GM23338 (cell line): ENCODE measurements at regions not wholly inside any gene's neighbourhood (a gene's known extent, or its start where the extent isn't known, plus 50 kb on each side); places are given as distances from the start of the nearest gene placed in this dataset.

Experiments
- ATAC-seq: fragments of 200-7000 bp; cut with Tn5 transposase; 3 replicates; pipeline ENCODE4 v1.9.1; 2020
- DNase-seq: peaks from one replicate; pipeline ENCODE4 v3.0.0-alpha.2; 2015; ENCODE audit warnings: low spot score
- H2AFZ ChIP-seq: fragments of 200-600 bp; sonication (generic); 2 replicates; pipeline ENCODE4 v1.8.0; 2016; ENCODE audit warnings: antibody characterized with exemption, mild to moderate bottlenecking, moderate library complexity
- H3F3A ChIP-seq: fragments of 200-600 bp; sonication (generic); replicated peaks from 2 replicates; pipeline ENCODE4 v1.8.0; 2017; ENCODE audit warnings: antibody characterized with exemption, mixed run types, low read depth
- H3K27ac ChIP-seq: fragments of 200-600 bp; sonication (generic); 2 replicates; pipeline ENCODE4 v1.6.1; 2016; ENCODE audit warnings: low read depth
- H3K27me3 ChIP-seq: fragments of 200-600 bp; sonication (generic); 2 replicates; pipeline ENCODE4 v1.8.0; 2016; ENCODE audit warnings: mild to moderate bottlenecking, mixed run types, moderate library complexity; ENCODE audit not compliant: insufficient read depth
- H3K36me3 ChIP-seq: fragments of 200-600 bp; sonication (generic); 2 replicates; pipeline ENCODE4 v1.8.0; 2016; ENCODE audit warnings: mild to moderate bottlenecking; ENCODE audit not compliant: insufficient read depth
- H3K4me1 ChIP-seq: fragments of 200-600 bp; sonication (generic); 2 replicates; pipeline ENCODE4 v1.8.0; 2016; ENCODE audit warnings: mild to moderate bottlenecking, moderate library complexity; ENCODE audit not compliant: insufficient read depth
- H3K4me2 ChIP-seq: fragments of 200-600 bp; sonication (generic); 2 replicates; pipeline ENCODE4 v1.7.1; 2017; ENCODE audit warnings: mixed run types
- H3K4me3 ChIP-seq: fragments of 200-600 bp; sonication (generic); 2 replicates; pipeline ENCODE4 v1.6.1; 2016; ENCODE audit warnings: mixed run types
- H3K79me2 ChIP-seq: fragments of 200-600 bp; sonication (generic); replicated peaks from 2 replicates; pipeline ENCODE4 v1.8.0; 2017; ENCODE audit warnings: mild to moderate bottlenecking; ENCODE audit not compliant: insufficient read depth
- H3K9me2 ChIP-seq: fragments of 200-600 bp; sonication (generic); 2 replicates; pipeline ENCODE4 v1.8.0; 2017; ENCODE audit not compliant: insufficient read depth
- H4K20me1 ChIP-seq: fragments of 200-600 bp; sonication (generic); replicated peaks from 2 replicates; pipeline ENCODE4 v1.8.0; 2017; ENCODE audit warnings: mild to moderate bottlenecking; ENCODE audit not compliant: insufficient read depth
- H3K27ac Mint-ChIP-seq: 2 replicates; pipeline ENCODE4 v1.8.0; 2020; ENCODE audit warnings: inconsistent platforms, mild to moderate bottlenecking, moderate library complexity, mixed read lengths
- H3K27me3 Mint-ChIP-seq: 3 replicates; pipeline ENCODE4 v1.8.0; 2022; ENCODE audit warnings: low read depth, mild to moderate bottlenecking, moderate library complexity, mixed read lengths, inconsistent platforms; ENCODE audit not compliant: insufficient read depth, poor library complexity
- H3K36me3 Mint-ChIP-seq: 3 replicates; pipeline ENCODE4 v1.8.0; 2021; ENCODE audit warnings: low read depth, mild to moderate bottlenecking, inconsistent platforms, moderate library complexity, mixed read lengths
- H3K4me1 Mint-ChIP-seq: 3 replicates; pipeline ENCODE4 v1.8.0; 2020; ENCODE audit warnings: mild to moderate bottlenecking, inconsistent platforms, mixed read lengths
- H3K4me3 Mint-ChIP-seq: 3 replicates; pipeline ENCODE4 v1.8.0; 2021; ENCODE audit warnings: moderate library complexity, mild to moderate bottlenecking, inconsistent platforms, mixed read lengths
- H3K9me3 Mint-ChIP-seq: 3 replicates; pipeline ENCODE4 v1.8.0; 2020; ENCODE audit warnings: moderate library complexity, mild to moderate bottlenecking, inconsistent platforms, mixed read lengths
- CREB1 ChIP-seq: fragments of 250-450 bp; sonication (Bioruptor Pico); IDR thresholded peaks from 2 replicates; pipeline ENCODE4 v1.5.0; 2020; ENCODE audit warnings: low read depth, mild to moderate bottlenecking, moderate library complexity
- CTCF ChIP-seq, 2 experiments: fragments of 200-600 bp in 1 of 2; sonication (generic) in 1 of 2; conservative IDR thresholded peaks; 2 replicates each; pipeline versions ENCODE4 v1.5.1 to v1.6.1; 2016 to 2017; ENCODE audit warnings: antibody characterized with exemption in 2 of 2, low read depth in 2 of 2, mild to moderate bottlenecking in 2 of 2, moderate library complexity in 1 of 2
- ETS1 ChIP-seq: IDR thresholded peaks from 2 replicates; pipeline ENCODE4 v1.6.1; 2016; ENCODE audit warnings: antibody characterized with exemption
- EZH2 ChIP-seq: fragments of 200-600 bp; sonication (generic); IDR thresholded peaks from one replicate; pipeline ENCODE4 v1.8.0; 2017; ENCODE audit warnings: antibody characterized with exemption, mild to moderate bottlenecking, low read depth; ENCODE audit not compliant: unreplicated experiment
- EZH2phosphoT487 ChIP-seq: fragments of 200-600 bp; sonication (generic); IDR thresholded peaks from one replicate; pipeline ENCODE4 v1.8.1; 2018; ENCODE audit warnings: antibody characterized with exemption; ENCODE audit not compliant: unreplicated experiment
- JUNB ChIP-seq: IDR thresholded peaks from one replicate; pipeline ENCODE4 v1.6.1; 2016; ENCODE audit warnings: antibody characterized with exemption; ENCODE audit not compliant: unreplicated experiment
- NANOG ChIP-seq: IDR thresholded peaks from 2 replicates; pipeline ENCODE4 v1.6.1; 2016; ENCODE audit warnings: antibody characterized with exemption, borderline replicate concordance
- POLR2AphosphoS5 ChIP-seq: IDR thresholded peaks from 2 replicates; pipeline ENCODE4 v1.6.1; 2016; ENCODE audit warnings: antibody characterized with exemption, low read depth
- REST ChIP-seq: IDR thresholded peaks from one replicate; pipeline ENCODE4 v1.6.1; 2018; ENCODE audit warnings: antibody characterized with exemption; ENCODE audit not compliant: unreplicated experiment
- STAT1 ChIP-seq: IDR thresholded peaks from one replicate; pipeline ENCODE4 v1.6.1; 2016; ENCODE audit warnings: antibody characterized with exemption; ENCODE audit not compliant: unreplicated experiment
- ZNF114 ChIP-seq: fragments of 250-450 bp; sonication (Bioruptor Pico); IDR thresholded peaks from 2 replicates; pipeline ENCODE4 v1.5.0; 2020; ENCODE audit warnings: mild to moderate bottlenecking, moderate library complexity
- ZNF331 ChIP-seq: fragments of 250-450 bp; sonication (Bioruptor Pico); IDR thresholded peaks from 2 replicates; pipeline ENCODE4 v1.5.0; 2020; ENCODE audit warnings: low read depth, mild to moderate bottlenecking, moderate library complexity
- ZNF462 ChIP-seq: fragments of 250-450 bp; sonication (Bioruptor Pico); IDR thresholded peaks from 2 replicates; pipeline ENCODE4 v1.5.0; 2020; ENCODE audit warnings: mild to moderate bottlenecking, moderate library complexity

- Mint-ChIP-seq H3K4me3 (no peak overlapping the region), H3K27me3 (peaks cover 3% of the 10 kb centered on the region), H3K4me1 (no peaks in the 10 kb centered on the region), H3K27ac (no peak overlapping the region), H3K9me3 (peaks cover 23% of the 10 kb centered on the region), H3K36me3 (peaks cover 25% of the 10 kb centered on the region; the same call in 2 of the 3 replicates)
- Histone ChIP-seq H3K27ac (no peak overlapping the region), H3K9me2 (0 out of 2 replicates have a peak, but pooled peaks cover 4% of the 10 kb centered on the region), H3F3A (no peaks in the 10 kb centered on the region), H3K4me3 (no peak overlapping the region), H3K4me1 (no peaks in the 10 kb centered on the region), H3K27me3 (no peaks in the 10 kb centered on the region), H2AFZ (no peak overlapping the region), H3K4me2 (no peak overlapping the region), H3K36me3 (no peaks in the 10 kb centered on the region; the same call in 1 of the 2 replicates), H4K20me1 (no peaks in the 10 kb centered on the region), H3K79me2 (no peaks in the 10 kb centered on the region)
- DNase-seq (no peak), ATAC-seq (no peak)
- TF ChIP-seq ZNF462 (CRISPR knock-in tag) (no peak), CTCF (conservative IDR thresholded peaks at IDR 0.05; ENCODE audit: low read depth in 2 of 2) (no peak), REST (no peak), NANOG (no peak), ZNF114 (CRISPR knock-in tag) (no peak), ZNF331 (no peak), JUNB (no peak), ETS1 (no peak), EZH2phosphoT487 (no peak), STAT1 (no peak), EZH2 (no peak), CREB1 (CRISPR knock-in tag) (no peak), POLR2AphosphoS5 (no peak)
Observed at GRCh38 chr6:68160348-68160747, 474.7 kb upstream of the ADGRB3 start.
